GM23248 (cell line): ENCODE measurements at regions not wholly inside any gene's neighbourhood (a gene's known extent, or its start where the extent isn't known, plus 50 kb on each side); places are given as distances from the start of the nearest gene placed in this dataset.

Source experiments
- EZH2 ChIP-seq: fragments of 200-600 bp; sonication (generic); IDR thresholded peaks from 2 replicates; pipeline ENCODE4 v1.6.1; 2018; ENCODE audit warnings: antibody characterized with exemption, mild to moderate bottlenecking; ENCODE audit not compliant: insufficient read depth, poor library complexity, severe bottlenecking
- EZH2phosphoT487 ChIP-seq: fragments of 200-600 bp; sonication (generic); IDR thresholded peaks from 2 replicates; pipeline ENCODE4 v1.6.1; 2018; ENCODE audit warnings: antibody characterized with exemption, moderate library complexity, mild to moderate bottlenecking, low read depth; ENCODE audit not compliant: insufficient read depth

DNA sequence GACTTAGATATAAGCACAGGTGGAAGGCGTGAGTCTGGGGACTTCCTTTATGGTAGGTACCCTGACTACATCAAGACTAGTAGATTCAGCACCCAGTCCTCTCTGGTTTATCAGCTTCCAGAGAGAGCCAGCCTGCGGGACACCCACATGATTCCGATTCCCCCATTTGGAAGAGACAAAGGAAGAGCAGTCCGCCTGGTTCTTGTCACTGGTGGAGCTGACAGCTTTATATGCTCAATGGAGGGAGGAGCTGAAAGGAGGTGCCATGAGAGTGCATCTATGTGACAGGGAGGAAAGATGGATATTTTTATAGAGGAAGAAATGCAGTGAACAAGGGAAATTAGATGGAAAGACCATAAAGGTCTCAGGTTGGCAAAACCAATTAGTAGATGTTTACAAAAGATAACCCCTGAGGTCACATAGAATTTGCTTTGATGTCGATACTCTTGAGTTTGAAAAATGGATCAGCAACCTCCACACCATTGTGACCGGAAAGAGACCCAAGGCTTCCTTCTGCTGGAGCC lies 437.7 kb downstream of the PMP22 start:
- no peak for TF ChIP-seq EZH2
- TF ChIP-seq EZH2phosphoT487: no peak
